SJSA1 (cell line): ENCODE measurements at regions not wholly inside any gene's neighbourhood (a gene's known extent, or its start where the extent isn't known, plus 50 kb on each side); places are given as distances from the start of the nearest gene placed in this dataset.

Source experiments
- DNase-seq, 2 experiments: peaks; one replicate each; pipeline ENCODE4 v3.0.0-alpha.2; 2015 to 2020; ENCODE audit warnings: low spot score in 2 of 2, low read depth in 1 of 2
- H3K27ac ChIP-seq: fragments of 250-450 bp; sonication (Bioruptor Pico); 2 replicates; pipeline ENCODE4 v1.5.1; 2020; ENCODE audit warnings: mild to moderate bottlenecking, moderate library complexity
- H3K27me3 ChIP-seq: fragments of 250-450 bp; sonication (Bioruptor Pico); replicated peaks from 2 replicates; pipeline ENCODE4 v1.5.1; 2020; ENCODE audit warnings: mild to moderate bottlenecking, moderate library complexity
- H3K36me3 ChIP-seq: fragments of 250-450 bp; sonication (Bioruptor Pico); 2 replicates; pipeline ENCODE4 v1.5.1; 2020; ENCODE audit warnings: mild to moderate bottlenecking
- H3K4me1 ChIP-seq: fragments of 250-450 bp; sonication (Bioruptor Pico); replicated peaks from 2 replicates; pipeline ENCODE4 v1.6.1; 2021; ENCODE audit warnings: mild to moderate bottlenecking
- H3K4me3 ChIP-seq: fragments of 250-450 bp; sonication (Bioruptor Pico); 2 replicates; pipeline ENCODE4 v1.5.1; 2020; ENCODE audit warnings: mild to moderate bottlenecking
- H3K9me3 ChIP-seq: fragments of 250-450 bp; sonication (Bioruptor Pico); replicated peaks from 2 replicates; pipeline ENCODE4 v1.5.1; 2020; ENCODE audit warnings: mild to moderate bottlenecking

DNA sequence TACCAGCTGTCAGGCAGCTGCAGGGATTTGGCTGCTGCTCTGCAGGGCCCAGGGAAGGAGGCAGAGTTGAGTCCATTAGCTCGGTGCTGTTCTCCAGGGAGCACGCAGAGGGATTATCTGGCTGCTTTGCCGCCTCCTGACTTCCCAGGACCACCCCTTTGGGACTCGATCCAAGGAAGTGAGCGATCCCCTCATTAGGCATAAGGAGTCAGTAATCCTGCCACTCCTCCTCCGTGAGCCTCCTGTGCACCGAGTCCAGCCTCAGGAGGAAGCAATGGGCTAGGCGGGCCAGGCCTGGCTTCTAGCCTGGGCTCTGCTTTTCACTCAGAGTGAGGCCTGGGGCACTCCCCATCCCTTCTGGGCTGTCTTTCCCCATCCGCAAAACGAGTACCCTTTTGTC is 417.9 kb downstream of the RPS24 start:
- no peaks in the 10 kb centered on the region for H3K27me3 ChIP-seq
- DNase-seq, result no peak
- H3K9me3 ChIP-seq, result no peaks in the 10 kb centered on the region
- H3K36me3 ChIP-seq, result no peaks in the 10 kb centered on the region
- no peak overlapping the region for H3K4me3 ChIP-seq
- peaks cover 26% of the 10 kb centered on the region for H3K4me1 ChIP-seq
- no peak overlapping the region for H3K27ac ChIP-seq

DNA sequence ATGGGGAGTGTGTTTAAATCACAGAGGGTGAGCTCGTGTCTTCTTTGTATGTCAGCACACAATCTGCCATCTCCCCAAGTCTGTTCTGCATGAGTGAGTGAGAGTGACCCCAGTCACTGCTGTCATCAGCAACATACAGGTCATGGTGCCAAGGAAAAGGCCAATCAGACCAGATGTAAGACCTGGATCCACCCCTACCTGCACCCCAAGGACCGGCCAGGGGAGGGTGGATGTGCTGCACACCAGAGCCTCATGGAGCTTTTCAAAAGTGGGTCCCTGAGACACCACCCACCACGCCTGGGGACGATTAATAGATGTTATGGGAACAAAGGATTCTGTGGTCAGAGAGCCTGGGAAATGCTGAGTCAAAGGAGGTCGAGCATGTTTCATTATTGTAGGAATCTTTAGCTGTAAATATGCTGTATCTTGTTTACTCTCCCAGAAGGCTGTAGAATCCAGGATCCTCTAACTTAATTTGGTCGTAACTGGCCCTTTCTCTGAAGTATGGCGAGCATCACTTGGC is 420.5 kb downstream of the RPS24 start:
- peak; percentile 76 to 85 for DNase-seq
- Histone ChIP-seq H3K27me3 (no peaks in the 10 kb centered on the region), H3K4me3 (no peak overlapping the region), H3K4me1 (peaks cover 38% of the 10 kb centered on the region), H3K36me3 (no peaks in the 10 kb centered on the region), H3K9me3 (no peaks in the 10 kb centered on the region), H3K27ac (no peak overlapping the region)

DNA sequence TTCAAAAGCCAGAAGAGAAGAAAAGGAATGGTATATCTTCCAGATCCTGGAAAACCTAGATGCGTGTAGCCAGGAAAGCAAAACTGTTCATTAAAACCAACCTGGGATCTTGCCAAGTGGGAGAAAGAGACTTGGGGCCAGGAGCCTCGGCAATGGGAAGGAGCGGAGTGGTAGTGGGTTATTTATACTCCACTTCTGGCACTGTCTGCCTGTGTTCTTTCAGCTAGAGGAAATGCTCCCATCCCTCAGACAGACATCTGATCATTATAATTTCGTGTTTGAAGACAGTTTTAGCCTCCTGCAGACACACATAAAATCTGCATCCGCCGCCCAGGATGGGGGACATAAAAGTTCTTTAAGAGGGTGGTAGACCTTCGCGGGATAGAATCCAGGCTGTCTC is 421.6 kb downstream of the RPS24 start:
- Histone ChIP-seq H3K4me1 (peaks cover 46% of the 10 kb centered on the region), H3K9me3 (no peaks in the 10 kb centered on the region), H3K27ac (no peak overlapping the region), H3K27me3 (no peaks in the 10 kb centered on the region), H3K4me3 (no peak overlapping the region), H3K36me3 (no peaks in the 10 kb centered on the region)
- no peak for DNase-seq

DNA sequence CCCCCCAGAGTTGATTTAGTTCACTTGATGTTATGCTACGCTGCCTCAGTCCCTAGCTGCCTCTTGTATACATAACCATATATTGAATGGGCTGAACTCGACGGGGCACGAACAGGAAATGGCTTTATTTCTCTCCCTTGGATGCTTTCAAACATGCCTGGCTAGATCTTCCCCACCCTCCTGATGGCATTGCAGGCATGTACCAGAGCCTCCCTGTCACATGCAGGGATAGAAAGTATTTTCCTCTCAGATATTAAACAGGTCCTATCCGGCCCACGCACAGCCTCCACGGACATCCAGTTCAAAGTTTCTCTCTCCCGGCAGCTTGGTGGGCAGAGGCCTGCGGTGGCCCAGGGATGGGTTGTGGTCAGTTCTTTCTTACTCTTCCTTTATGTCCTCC is 422.1 kb downstream of the RPS24 start:
- Histone ChIP-seq H3K27me3 (no peaks in the 10 kb centered on the region), H3K4me1 (peaks cover 46% of the 10 kb centered on the region), H3K36me3 (no peaks in the 10 kb centered on the region), H3K27ac (no peak overlapping the region), H3K4me3 (no peak overlapping the region), H3K9me3 (no peaks in the 10 kb centered on the region)
- DNase-seq, result no peak

DNA sequence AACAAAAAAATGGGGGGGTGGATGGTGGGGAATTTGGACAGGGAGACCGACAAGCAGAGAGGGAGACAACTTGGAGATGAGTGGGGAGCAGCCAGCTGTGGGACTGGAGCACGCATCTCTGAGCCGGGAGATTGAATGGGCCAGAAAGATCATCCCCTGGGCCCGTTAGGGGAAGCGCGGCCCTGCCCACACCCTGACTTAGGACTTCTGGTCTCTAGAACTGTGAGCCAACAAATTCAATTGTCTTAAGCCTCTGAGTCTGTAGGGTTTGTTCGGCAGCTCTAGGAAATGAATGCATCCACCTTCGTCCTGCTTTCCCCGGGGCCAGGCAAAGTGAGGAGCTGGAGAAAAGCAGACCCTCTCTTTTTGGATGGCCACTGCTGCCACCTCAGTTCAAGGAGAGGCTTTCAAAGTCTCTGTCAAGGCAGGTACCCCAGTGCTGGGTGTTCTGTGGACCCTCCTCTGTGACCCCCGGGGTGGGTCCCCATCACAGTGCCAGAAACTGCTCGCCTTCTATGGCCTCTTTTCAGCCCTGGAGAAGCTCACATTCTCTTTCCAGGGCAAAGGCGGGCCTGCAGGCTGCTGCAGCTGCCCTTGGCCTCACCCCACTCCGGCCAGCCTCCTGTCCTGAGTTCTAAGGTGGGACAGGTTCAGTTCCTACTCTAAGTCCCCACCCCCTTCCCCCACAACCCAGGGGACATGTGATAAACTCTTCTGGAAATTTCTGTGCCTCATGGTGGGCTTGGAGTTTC is 423.2 kb downstream of the RPS24 start:
- H3K4me1 ChIP-seq, result peaks cover 46% of the 10 kb centered on the region
- no peaks in the 10 kb centered on the region for H3K36me3 ChIP-seq
- H3K27me3 ChIP-seq, result no peaks in the 10 kb centered on the region
- H3K4me3 ChIP-seq, result no peak overlapping the region
- no peak overlapping the region for H3K27ac ChIP-seq
- DNase-seq, result no peak
- H3K9me3 ChIP-seq, result no peaks in the 10 kb centered on the region

DNA sequence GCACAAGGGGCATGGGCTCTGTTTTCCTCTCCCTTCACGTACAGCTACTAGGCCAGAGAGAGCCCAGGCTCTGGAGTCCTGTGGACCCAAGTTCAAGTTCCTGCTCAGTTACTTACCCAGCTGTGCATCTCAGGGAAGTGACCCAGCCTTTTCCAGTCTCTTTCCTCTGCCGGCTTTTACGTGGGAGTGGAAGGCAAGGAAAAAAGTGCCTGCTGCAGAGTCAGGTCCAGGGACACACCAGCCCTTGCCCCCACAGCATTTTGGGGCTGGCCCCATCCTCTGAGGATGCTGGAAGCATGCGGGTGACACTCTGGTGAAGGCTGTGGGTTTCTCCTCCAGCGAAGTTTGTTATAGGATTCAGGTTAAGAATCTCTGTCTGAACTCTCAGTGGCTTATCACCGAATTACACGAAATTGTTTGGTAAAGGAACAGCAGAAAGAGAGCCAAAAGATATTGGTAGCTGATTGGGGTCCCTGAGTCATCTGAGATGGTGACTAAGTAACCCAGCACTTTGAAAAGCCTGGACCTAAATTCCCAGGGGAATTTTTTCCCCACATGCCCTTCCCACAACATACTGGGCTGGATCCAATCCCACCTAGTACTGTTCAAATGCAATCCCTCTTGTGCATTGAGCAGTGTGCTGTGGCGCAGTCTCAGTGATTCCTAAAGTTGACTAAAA is 424.3 kb downstream of the RPS24 start:
- H3K36me3 ChIP-seq, result no peaks in the 10 kb centered on the region
- no peaks in the 10 kb centered on the region for H3K27me3 ChIP-seq
- no peak overlapping the region for H3K27ac ChIP-seq
- H3K4me3 ChIP-seq, result no peak overlapping the region
- peak; percentile 64 to 69 for DNase-seq
- H3K4me1 ChIP-seq, result peaks cover 46% of the 10 kb centered on the region
- H3K9me3 ChIP-seq, result no peaks in the 10 kb centered on the region

DNA sequence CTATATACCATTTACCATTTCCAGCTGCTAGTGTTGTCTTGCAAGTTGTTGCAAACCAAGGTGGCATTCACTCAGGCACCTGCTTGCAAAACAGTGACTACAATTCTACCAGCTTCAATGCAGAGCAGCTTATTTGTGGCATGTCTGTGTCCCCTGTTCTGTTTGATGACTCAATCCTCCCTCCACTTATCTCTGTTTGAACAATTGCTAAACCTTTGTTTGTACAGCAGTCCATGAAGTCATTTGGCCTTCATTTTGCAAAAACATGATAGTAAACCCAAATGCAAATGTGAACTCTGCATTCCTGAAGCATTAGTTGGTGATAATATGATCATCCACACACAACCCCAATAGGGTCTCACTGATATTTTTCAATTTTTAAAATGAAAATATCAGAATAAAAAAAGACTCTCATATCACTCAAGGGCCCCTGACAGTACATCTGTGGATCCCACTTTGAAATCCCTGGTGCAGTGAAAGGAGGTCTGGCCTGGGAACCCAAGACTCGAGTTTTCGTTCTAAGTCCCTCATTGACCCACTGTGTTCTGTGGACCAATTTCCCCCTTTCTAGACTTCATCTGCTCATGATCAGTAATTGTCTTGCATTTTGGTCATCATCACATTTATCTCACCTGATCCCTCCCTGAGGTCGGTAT is 425.4 kb downstream of the RPS24 start:
- Histone ChIP-seq H3K9me3 (no peaks in the 10 kb centered on the region), H3K4me1 (peaks cover 38% of the 10 kb centered on the region), H3K4me3 (no peak overlapping the region), H3K27me3 (no peaks in the 10 kb centered on the region), H3K27ac (peak overlapping the region; percentile 7; the same call in 1 of the 2 replicates), H3K36me3 (no peaks in the 10 kb centered on the region)
- peak in 1 of 2 experiments; percentile 73 for DNase-seq

DNA sequence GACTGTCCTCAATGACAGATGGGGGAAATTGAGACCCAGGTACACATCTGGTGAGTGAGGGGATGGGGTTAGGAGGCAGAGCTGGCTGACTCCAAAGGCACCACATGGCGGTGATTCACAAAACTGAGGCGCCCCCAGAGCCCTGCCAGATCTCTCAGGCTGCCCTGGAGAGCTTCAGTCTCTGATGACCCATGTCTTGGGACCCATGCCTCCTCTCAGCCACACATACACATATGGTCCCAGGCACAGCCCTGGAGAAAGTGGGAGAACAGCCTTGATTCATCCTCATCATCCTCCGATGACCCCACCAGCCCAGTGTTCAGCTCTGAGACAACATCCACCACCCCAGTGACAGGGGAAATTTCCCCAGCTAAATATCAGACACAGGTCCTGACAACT is 426.0 kb downstream of the RPS24 start:
- peaks cover 32% of the 10 kb centered on the region for H3K4me1 ChIP-seq
- no peak for DNase-seq
- 0 out of 2 replicates have a peak overlapping the region, but pooled peaks have one; percentile 7 for H3K27ac ChIP-seq
- no peaks in the 10 kb centered on the region for H3K9me3 ChIP-seq
- no peaks in the 10 kb centered on the region for H3K36me3 ChIP-seq
- no peak overlapping the region for H3K4me3 ChIP-seq
- no peaks in the 10 kb centered on the region for H3K27me3 ChIP-seq

DNA sequence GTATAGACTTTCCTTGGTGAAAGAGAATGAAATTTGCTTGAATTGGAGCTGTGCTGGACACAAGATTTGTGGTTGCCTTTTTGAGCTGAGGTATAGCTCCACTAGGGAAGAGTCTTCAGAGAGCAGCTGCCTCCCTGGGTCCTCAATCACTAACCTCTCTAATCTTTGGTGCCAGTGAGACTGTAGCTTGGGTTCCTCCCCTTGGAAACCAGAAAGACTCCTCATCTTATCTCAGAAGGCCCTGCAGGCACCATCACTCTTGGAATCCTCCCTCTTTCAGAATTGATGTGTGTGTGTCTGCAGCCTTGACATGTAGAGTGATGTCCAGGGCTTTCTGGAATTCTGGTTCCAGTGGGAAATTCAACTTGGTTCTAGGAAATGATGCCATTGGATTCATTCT is 426.5 kb downstream of the RPS24 start:
- Histone ChIP-seq H3K9me3 (no peaks in the 10 kb centered on the region), H3K27me3 (no peaks in the 10 kb centered on the region), H3K4me1 (peaks cover 27% of the 10 kb centered on the region), H3K4me3 (no peak overlapping the region), H3K36me3 (no peaks in the 10 kb centered on the region), H3K27ac (no peak overlapping the region)
- DNase-seq, result no peak

DNA sequence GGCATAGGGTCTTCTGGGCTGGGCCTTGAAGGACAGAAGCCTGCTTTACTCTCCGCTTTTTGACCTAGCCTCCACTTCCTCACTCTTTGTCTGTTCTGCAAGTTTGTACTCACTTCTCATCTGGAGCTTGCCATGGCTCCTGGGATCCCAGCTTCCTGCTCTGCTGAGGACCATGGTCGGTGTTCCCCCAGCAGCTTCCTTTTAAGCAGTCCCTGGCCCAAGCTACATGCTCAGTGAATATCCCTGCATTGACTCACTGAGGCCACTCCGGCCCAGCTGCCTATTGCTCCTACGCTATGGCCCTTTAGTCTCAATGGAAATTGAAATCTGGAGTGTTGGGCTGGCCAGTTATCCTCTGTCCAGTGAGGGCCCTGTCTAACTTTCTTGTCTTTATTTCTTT is 427.7 kb downstream of the RPS24 start:
- Histone ChIP-seq H3K4me1 (peaks cover 26% of the 10 kb centered on the region), H3K27ac (no peak overlapping the region), H3K36me3 (no peaks in the 10 kb centered on the region), H3K4me3 (no peak overlapping the region), H3K27me3 (no peaks in the 10 kb centered on the region), H3K9me3 (no peaks in the 10 kb centered on the region)
- no peak for DNase-seq

DNA sequence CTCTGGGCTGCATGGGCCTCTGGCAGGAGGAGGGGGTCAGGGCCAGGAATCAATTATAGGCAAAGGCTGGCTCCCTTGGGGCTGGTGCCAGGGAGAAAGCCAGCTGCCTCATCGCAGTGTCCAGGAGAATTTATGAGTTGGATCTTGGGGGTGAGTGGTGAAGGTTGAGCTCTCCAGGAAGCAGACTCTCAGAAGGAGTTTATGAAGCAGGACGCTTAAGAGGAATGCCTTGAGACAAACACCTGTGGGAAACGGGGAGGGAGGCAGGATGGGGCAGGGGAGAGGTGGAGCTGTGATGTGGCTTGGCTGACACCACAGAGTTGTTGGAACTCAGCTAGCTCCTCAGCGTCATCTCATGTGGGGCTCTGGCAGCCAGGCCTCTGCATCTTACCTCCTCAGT is 428.5 kb downstream of the RPS24 start:
- Histone ChIP-seq H3K27ac (no peak overlapping the region), H3K9me3 (no peaks in the 10 kb centered on the region), H3K27me3 (no peaks in the 10 kb centered on the region), H3K4me1 (peaks cover 26% of the 10 kb centered on the region), H3K4me3 (no peak overlapping the region), H3K36me3 (no peaks in the 10 kb centered on the region)
- DNase-seq, result no peak

DNA sequence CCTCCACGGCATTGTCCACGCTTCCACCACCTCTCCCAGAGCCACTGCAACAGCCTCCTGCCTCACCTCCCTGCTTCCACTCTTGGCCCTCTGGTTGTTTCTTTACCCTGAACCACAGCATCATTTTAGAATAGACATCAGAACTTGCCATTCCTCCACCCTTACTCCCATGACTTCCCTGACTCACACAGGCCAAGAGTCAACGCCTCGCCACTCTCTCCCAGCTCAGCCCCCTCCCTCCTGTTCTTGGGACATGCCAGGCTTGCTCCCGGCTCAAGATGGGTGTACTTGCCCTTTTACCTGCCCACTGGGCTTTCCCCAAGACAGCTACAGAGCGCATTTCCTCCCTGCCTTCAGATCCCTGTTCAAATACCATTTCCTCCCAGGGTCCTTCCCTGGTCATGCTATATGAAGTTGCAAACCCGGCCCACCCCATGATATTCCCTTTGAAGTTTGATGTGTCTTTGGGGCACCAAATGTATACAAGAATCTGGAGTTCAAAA is 429.1 kb downstream of the RPS24 start:
- DNase-seq, result no peak
- no peak overlapping the region for H3K4me3 ChIP-seq
- H3K36me3 ChIP-seq, result no peaks in the 10 kb centered on the region
- no peaks in the 10 kb centered on the region for H3K9me3 ChIP-seq
- peaks cover 22% of the 10 kb centered on the region for H3K4me1 ChIP-seq
- H3K27ac ChIP-seq, result no peak overlapping the region
- H3K27me3 ChIP-seq, result no peaks in the 10 kb centered on the region

DNA sequence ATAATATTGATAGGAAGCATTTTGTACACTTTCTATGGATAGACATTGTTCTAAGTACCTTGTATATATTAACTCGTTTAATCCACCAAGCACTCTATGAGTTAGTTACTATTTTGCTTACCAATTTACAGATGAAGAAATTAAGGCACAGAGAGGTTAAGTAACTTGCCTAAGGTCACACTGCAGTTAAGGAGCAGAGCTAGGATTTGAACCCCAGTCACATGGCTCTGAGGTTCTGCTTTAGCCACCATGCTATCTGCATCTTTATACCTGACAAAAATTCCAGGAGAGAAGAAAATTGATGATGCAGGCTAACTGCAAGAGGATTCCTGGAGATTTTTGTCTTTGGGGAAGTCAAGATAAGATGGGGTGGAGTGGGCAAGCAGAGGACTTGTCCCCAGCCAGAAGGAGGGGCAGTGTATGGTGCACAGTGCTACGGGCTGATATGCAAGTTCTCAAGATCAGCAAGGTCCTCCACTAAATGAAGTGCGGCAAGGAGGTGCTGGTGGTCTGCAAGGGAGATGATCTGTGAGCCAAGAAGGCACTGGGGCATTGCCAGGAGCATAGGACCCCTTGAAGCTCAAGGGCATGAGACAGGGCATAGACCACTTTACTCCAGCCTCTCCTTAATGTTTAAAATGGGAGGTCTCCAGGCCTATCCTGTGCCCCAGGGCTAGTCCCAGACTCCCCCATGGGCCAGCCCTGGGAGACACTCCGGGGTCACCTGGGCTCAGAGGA is 430.6 kb downstream of the RPS24 start:
- Histone ChIP-seq H3K36me3 (no peaks in the 10 kb centered on the region), H3K4me3 (no peak overlapping the region), H3K27me3 (no peaks in the 10 kb centered on the region), H3K9me3 (no peaks in the 10 kb centered on the region), H3K4me1 (peaks cover 7% of the 10 kb centered on the region), H3K27ac (no peak overlapping the region)
- peak in 1 of 2 experiments; percentile 6 for DNase-seq
